H1 (cell line): ENCODE measurements at regions not wholly inside any gene's neighbourhood (a gene's known extent, or its start where the extent isn't known, plus 50 kb on each side); places are given as distances from the start of the nearest gene placed in this dataset.

Experiments used
- EZH2 ChIP-seq: fragments of 200-600 bp; sonication (generic); IDR thresholded peaks from 2 replicates; pipeline ENCODE4 v1.7.1; 2012; ENCODE audit warnings: low read depth, mild to moderate bottlenecking, moderate library complexity, low read length, inconsistent platforms; ENCODE audit not compliant: severe bottlenecking
- JUN ChIP-seq: IDR thresholded peaks from 2 replicates; pipeline ENCODE4 v1.6.1; 2011; ENCODE audit warnings: low read depth, mild to moderate bottlenecking, improper control_type of control experiment, low read length
- JUND ChIP-seq: IDR thresholded peaks from 2 replicates; pipeline ENCODE4 v1.6.1; 2011; ENCODE audit warnings: mild to moderate bottlenecking, improper control_type of control experiment, low read length
- POLR2A ChIP-seq, 2 experiments: IDR thresholded peaks; 1 replicate in 1 of 2; 2 replicates in 1 of 2; pipeline ENCODE4 v1.6.1; 2011; ENCODE audit warnings: low read depth in 2 of 2, low read length in 2 of 2, mild to moderate bottlenecking in 2 of 2; ENCODE audit errors: control extremely low read depth in 1 of 2
- POLR2AphosphoS5 ChIP-seq: IDR thresholded peaks from 2 replicates; pipeline ENCODE4 v1.6.1; 2011; ENCODE audit warnings: low read depth, low read length
- RNF2 ChIP-seq: fragments of 200-900, 300-1000 bp; sonication (generic); IDR thresholded peaks from 2 replicates; pipeline ENCODE4 v1.7.1; 2016; ENCODE audit warnings: borderline replicate concordance, low read depth, mild to moderate bottlenecking, antibody characterized with exemption, low read length; ENCODE audit not compliant: poor library complexity, severe bottlenecking; ENCODE audit errors: missing control alignments
- RXRA ChIP-seq: IDR thresholded peaks from 2 replicates; pipeline ENCODE4 v1.6.1; 2011; ENCODE audit warnings: low read depth, mild to moderate bottlenecking, low read length, moderate library complexity; ENCODE audit not compliant: insufficient read depth
- TAF1 ChIP-seq: IDR thresholded peaks from 2 replicates; pipeline ENCODE4 v1.6.1; 2011; ENCODE audit warnings: mild to moderate bottlenecking, low read depth, low read length
- TF ChIP-seq, protein P1 (sequence below), 3 experiments: IDR thresholded peaks; 1 replicate in 2 of 3; 2 replicates in 1 of 3; pipeline versions ENCODE4 v1.5.1 to v1.6.1; 2011; ENCODE audit warnings: low read length in 3 of 3, mild to moderate bottlenecking in 3 of 3, inconsistent platforms in 2 of 3, low read depth in 1 of 3, moderate library complexity in 1 of 3; ENCODE audit not compliant: insufficient read depth in 1 of 3; ENCODE audit errors: control extremely low read depth in 1 of 3

DNA sequence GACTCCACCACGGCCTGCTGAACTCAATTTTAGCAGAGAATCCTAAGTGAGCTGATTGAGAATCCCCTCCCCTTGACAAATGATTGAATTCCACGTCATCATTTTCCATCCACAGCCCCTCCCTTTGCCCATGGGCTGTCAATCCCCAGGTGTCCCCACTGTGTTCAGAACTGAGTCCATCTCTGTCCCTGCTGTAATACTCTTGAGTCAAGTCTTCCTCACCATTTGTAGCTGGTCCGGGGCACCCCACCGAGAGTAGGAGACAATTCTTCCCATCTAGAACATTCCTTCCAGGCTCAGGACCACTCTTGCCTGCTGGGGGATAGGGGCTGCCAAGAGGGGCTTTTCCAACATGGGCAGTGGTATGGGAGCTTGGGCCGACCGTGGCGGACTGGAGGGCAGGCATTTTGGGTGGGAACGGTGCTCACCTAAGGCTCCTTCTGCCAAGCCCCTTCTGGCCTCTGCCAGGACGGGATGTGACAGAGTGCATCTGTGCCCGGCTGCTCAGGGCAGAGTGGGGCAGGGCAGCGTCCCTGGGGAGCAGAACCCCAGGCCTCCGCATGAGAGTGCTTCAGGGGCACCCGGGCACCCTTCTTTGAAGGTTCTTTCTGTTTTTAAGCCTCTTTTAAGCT is 218.1 kb upstream of the RTL1 start:
- TF ChIP-seq, protein P1, sequence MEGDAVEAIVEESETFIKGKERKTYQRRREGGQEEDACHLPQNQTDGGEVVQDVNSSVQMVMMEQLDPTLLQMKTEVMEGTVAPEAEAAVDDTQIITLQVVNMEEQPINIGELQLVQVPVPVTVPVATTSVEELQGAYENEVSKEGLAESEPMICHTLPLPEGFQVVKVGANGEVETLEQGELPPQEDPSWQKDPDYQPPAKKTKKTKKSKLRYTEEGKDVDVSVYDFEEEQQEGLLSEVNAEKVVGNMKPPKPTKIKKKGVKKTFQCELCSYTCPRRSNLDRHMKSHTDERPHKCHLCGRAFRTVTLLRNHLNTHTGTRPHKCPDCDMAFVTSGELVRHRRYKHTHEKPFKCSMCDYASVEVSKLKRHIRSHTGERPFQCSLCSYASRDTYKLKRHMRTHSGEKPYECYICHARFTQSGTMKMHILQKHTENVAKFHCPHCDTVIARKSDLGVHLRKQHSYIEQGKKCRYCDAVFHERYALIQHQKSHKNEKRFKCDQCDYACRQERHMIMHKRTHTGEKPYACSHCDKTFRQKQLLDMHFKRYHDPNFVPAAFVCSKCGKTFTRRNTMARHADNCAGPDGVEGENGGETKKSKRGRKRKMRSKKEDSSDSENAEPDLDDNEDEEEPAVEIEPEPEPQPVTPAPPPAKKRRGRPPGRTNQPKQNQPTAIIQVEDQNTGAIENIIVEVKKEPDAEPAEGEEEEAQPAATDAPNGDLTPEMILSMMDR (IDR thresholded peaks at IDR 0.05; ENCODE audit: control extremely low read depth in 1 of 3, insufficient read depth in 1 of 3, low read depth in 1 of 3, low read length in 3 of 3): no peak
- no peak for TF ChIP-seq RNF2
- no peak for TF ChIP-seq TAF1
- no peak for TF ChIP-seq POLR2AphosphoS5
- no peak for TF ChIP-seq RXRA
- TF ChIP-seq EZH2: no peak
- TF ChIP-seq JUN: no peak
- TF ChIP-seq JUND: no peak
- TF ChIP-seq POLR2A (IDR thresholded peaks at IDR 0.05; ENCODE audit: control extremely low read depth in 1 of 2, low read depth in 2 of 2, low read length in 2 of 2): no peak
